SK-N-SH (cell line): ENCODE measurements at regions not wholly inside any gene's neighbourhood (a gene's known extent, or its start where the extent isn't known, plus 50 kb on each side); places are given as distances from the start of the nearest gene placed in this dataset.

ENCODE experiments used
- CTCF ChIA-PET: fragments of 300-600, 350-600 bp; formaldehyde crosslinking; extraction: SDS; loops from one replicate; lab custom pipeline; 2021; lab: Yijun Ruan, JAX
- POLR2A ChIA-PET: fragments of 350-600 bp; sonication (Branson Sonifier 250); formaldehyde crosslinking; extraction: SDS; loops from one replicate; lab custom pipeline; 2020; ENCODE audit warnings: antibody characterized with exemption, inconsistent platforms; lab: Yijun Ruan, JAX
- DNase-seq: peaks from one replicate; pipeline ENCODE4 v3.0.0; 2012
- H2AFZ ChIP-seq: fragments of 200-600 bp; sonication (generic); 2 replicates; pipeline ENCODE4 v1.8.1; 2016; ENCODE audit warnings: antibody characterized with exemption, mild to moderate bottlenecking, low read depth
- H3F3A ChIP-seq: fragments of 200-600 bp; sonication (generic); replicated peaks from 2 replicates; pipeline ENCODE3; 2016; ENCODE audit warnings: antibody characterized with exemption, mild to moderate bottlenecking; ENCODE audit not compliant: insufficient read depth
- H3K27ac ChIP-seq, 2 experiments: fragments of 200-500 bp in 1 of 2; fragments of 200-600 bp in 1 of 2; sonication (Bioruptor generic) in 1 of 2; sonication (generic), shearing (Covaris generic) in 1 of 2; 2 replicates each; pipeline versions ENCODE4 v1.5.1 to v1.6.1; 2014 to 2016; ENCODE audit warnings: low read depth in 2 of 2, inconsistent platforms in 1 of 2, low read length in 1 of 2, mild to moderate bottlenecking in 1 of 2, mixed read lengths in 1 of 2
- H3K27me3 ChIP-seq: fragments of 200-600 bp; sonication (generic), shearing (Covaris generic); 2 replicates; pipeline ENCODE4 v1.6.1; 2016; ENCODE audit warnings: mixed run types; ENCODE audit not compliant: insufficient read depth
- H3K36me3 ChIP-seq, 2 experiments: fragments of 200-500 bp in 1 of 2; fragments of 200-600 bp in 1 of 2; sonication (Bioruptor generic) in 1 of 2; sonication (generic) in 1 of 2; replicated peaks in 1 of 2; 2 replicates each; pipeline versions ENCODE3 to v1.5.1; 2014 to 2016; ENCODE audit warnings: low read length in 1 of 2, mild to moderate bottlenecking in 1 of 2; ENCODE audit not compliant: insufficient read depth in 2 of 2, control insufficient read depth in 1 of 2
- H3K4me1 ChIP-seq, 2 experiments: fragments of 200-500 bp in 1 of 2; fragments of 200-600 bp in 1 of 2; sonication (Bioruptor generic) in 1 of 2; sonication (generic), shearing (Covaris generic) in 1 of 2; 2 replicates each; pipeline versions ENCODE4 v1.5.1 to v1.6.1; 2014 to 2016; ENCODE audit warnings: low read depth in 1 of 2, low read length in 1 of 2, mixed run types in 1 of 2; ENCODE audit not compliant: insufficient read depth in 2 of 2, control insufficient read depth in 1 of 2
- H3K4me2 ChIP-seq: fragments of 200-600 bp; sonication (generic), shearing (Covaris generic); 2 replicates; pipeline ENCODE4 v1.6.1; 2017; ENCODE audit warnings: mixed run types
- H3K4me3 ChIP-seq, 2 experiments: fragments of 200-500 bp in 1 of 2; fragments of 200-600 bp in 1 of 2; sonication (Bioruptor generic) in 1 of 2; sonication (generic), shearing (Covaris generic) in 1 of 2; 2 replicates each; pipeline versions ENCODE4 v1.5.1 to v1.8.1; 2014 to 2016; ENCODE audit warnings: low read depth in 2 of 2, inconsistent platforms in 1 of 2, low read length in 1 of 2, mild to moderate bottlenecking in 1 of 2, mixed read lengths in 1 of 2, moderate library complexity in 1 of 2
- H3K79me2 ChIP-seq: fragments of 200-600 bp; sonication (generic); 2 replicates; pipeline ENCODE4 v1.8.1; 2017; ENCODE audit warnings: mild to moderate bottlenecking; ENCODE audit not compliant: insufficient read depth
- H3K9ac ChIP-seq: fragments of 200-600 bp; sonication (generic); 2 replicates; pipeline ENCODE4 v1.6.1; 2017; ENCODE audit warnings: mixed run types
- H3K9me2 ChIP-seq: fragments of 200-600 bp; sonication (generic); 2 replicates; pipeline ENCODE4 v1.6.1; 2017; ENCODE audit warnings: mixed run types
- H3K9me3 ChIP-seq: fragments of 200-600 bp; sonication (generic); 2 replicates; pipeline ENCODE4 v1.6.1; 2017; ENCODE audit warnings: mixed run types, mild to moderate bottlenecking, moderate library complexity
- H4K20me1 ChIP-seq: fragments of 200-600 bp; sonication (generic); 2 replicates; pipeline ENCODE4 v1.6.1; 2017; ENCODE audit warnings: mild to moderate bottlenecking, mixed run types; ENCODE audit not compliant: insufficient read depth
- EP300 ChIP-seq, 2 experiments: IDR thresholded peaks; 2 replicates each; pipeline versions ENCODE4 v1.4.0 to v1.6.1; 2012; ENCODE audit warnings: borderline replicate concordance in 1 of 2, low read depth in 1 of 2, low read length in 1 of 2
- FOSL2 ChIP-seq: IDR thresholded peaks from 2 replicates; pipeline ENCODE4 v1.4.0; 2012; ENCODE audit warnings: low read depth, mild to moderate bottlenecking, moderate library complexity, borderline replicate concordance
- GATA2 ChIP-seq: sonication (generic); formaldehyde crosslinking; IDR thresholded peaks from 2 replicates; pipeline ENCODE4 v1.5.0; 2020; ENCODE audit warnings: mild to moderate bottlenecking, missing genetic modification reagents
- MEF2A ChIP-seq: IDR thresholded peaks from 2 replicates; pipeline ENCODE4 v1.4.0; 2012; ENCODE audit warnings: low read depth, borderline replicate concordance
- POLR2AphosphoS5 ChIP-seq: IDR thresholded peaks from 2 replicates; pipeline ENCODE4 v1.6.1; 2012; ENCODE audit warnings: low read depth, low read length
- RXRA ChIP-seq: IDR thresholded peaks from 2 replicates; pipeline ENCODE4 v1.4.0; 2012; ENCODE audit warnings: low read depth, mild to moderate bottlenecking, borderline replicate concordance
- SMC3 ChIP-seq: IDR thresholded peaks from 2 replicates; pipeline ENCODE4 v1.6.1; 2012; ENCODE audit warnings: low read depth, low read length, improper control_type of control experiment
- TCF12 ChIP-seq: IDR thresholded peaks from 2 replicates; pipeline ENCODE4 v1.4.0; 2012
- YY1 ChIP-seq: IDR thresholded peaks from 2 replicates; pipeline ENCODE4 v1.4.0; 2012; ENCODE audit warnings: low read depth, mild to moderate bottlenecking
- WGBS: methylation state at CpG from one replicate; pipeline ENCODE4 v1.1.6; 2017; ENCODE audit warnings: low lambda C conversion rate; 5-methylcytosine and 5-hydroxymethylcytosine counted together
- TF ChIP-seq, protein P1 (sequence below): IDR thresholded peaks from 2 replicates; pipeline ENCODE4 v1.4.0; 2012; ENCODE audit warnings: low read depth, borderline replicate concordance
- TF ChIP-seq, protein P2 (sequence below): IDR thresholded peaks from 2 replicates; pipeline ENCODE4 v1.6.1; 2012; ENCODE audit warnings: mild to moderate bottlenecking, low read depth, low read length, moderate library complexity
- TF ChIP-seq, protein P3 (sequence below): fragments of 150-350 bp; IDR thresholded peaks from 2 replicates; pipeline ENCODE4 v1.6.1; 2017; ENCODE audit warnings: antibody characterized with exemption, low read length, low read depth, borderline replicate concordance
- TF ChIP-seq, protein P4 (sequence below): IDR thresholded peaks from 2 replicates; pipeline ENCODE4 v1.4.0; 2012; ENCODE audit warnings: low read depth, borderline replicate concordance

DNA sequence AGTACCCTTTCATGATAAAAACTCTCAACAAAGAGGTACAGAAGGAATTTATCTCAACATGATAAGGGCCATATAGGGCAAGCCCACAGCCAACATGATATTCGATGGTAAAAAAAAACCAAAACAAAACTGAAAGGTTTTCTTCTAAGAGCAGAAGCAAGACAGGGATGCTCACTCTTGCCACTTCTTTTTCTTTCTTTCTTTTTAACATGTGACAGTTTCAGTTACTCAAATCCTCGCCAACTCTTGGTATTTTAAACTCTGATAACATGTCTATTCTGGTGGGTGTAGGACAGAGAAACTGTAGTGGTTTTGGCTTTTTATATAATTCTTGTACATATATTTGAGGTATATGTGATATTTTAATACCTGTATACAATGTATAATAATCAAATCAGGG is 74.0 kb upstream of the NMNAT3 start:
- no peak for DNase-seq
- H3K9me2 ChIP-seq = no peaks in the 10 kb centered on the region
- no peak overlapping the region for H2AFZ ChIP-seq
- H3K4me2 ChIP-seq = no peak overlapping the region
- no peaks in the 10 kb centered on the region for H3F3A ChIP-seq
- no peaks in the 10 kb centered on the region for H4K20me1 ChIP-seq
- 8% methylated on average over 2 of the region's 2 CpGs for WGBS
- no peak overlapping the region for H3K9ac ChIP-seq
- no peaks in the 10 kb centered on the region for H3K27me3 ChIP-seq
- no peak for TF ChIP-seq FOSL2
- TF ChIP-seq, protein P1, sequence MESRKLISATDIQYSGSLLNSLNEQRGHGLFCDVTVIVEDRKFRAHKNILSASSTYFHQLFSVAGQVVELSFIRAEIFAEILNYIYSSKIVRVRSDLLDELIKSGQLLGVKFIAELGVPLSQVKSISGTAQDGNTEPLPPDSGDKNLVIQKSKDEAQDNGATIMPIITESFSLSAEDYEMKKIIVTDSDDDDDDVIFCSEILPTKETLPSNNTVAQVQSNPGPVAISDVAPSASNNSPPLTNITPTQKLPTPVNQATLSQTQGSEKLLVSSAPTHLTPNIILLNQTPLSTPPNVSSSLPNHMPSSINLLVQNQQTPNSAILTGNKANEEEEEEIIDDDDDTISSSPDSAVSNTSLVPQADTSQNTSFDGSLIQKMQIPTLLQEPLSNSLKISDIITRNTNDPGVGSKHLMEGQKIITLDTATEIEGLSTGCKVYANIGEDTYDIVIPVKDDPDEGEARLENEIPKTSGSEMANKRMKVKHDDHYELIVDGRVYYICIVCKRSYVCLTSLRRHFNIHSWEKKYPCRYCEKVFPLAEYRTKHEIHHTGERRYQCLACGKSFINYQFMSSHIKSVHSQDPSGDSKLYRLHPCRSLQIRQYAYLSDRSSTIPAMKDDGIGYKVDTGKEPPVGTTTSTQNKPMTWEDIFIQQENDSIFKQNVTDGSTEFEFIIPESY = no peak
- no peak for TF ChIP-seq RXRA
- TF ChIP-seq, protein P2, sequence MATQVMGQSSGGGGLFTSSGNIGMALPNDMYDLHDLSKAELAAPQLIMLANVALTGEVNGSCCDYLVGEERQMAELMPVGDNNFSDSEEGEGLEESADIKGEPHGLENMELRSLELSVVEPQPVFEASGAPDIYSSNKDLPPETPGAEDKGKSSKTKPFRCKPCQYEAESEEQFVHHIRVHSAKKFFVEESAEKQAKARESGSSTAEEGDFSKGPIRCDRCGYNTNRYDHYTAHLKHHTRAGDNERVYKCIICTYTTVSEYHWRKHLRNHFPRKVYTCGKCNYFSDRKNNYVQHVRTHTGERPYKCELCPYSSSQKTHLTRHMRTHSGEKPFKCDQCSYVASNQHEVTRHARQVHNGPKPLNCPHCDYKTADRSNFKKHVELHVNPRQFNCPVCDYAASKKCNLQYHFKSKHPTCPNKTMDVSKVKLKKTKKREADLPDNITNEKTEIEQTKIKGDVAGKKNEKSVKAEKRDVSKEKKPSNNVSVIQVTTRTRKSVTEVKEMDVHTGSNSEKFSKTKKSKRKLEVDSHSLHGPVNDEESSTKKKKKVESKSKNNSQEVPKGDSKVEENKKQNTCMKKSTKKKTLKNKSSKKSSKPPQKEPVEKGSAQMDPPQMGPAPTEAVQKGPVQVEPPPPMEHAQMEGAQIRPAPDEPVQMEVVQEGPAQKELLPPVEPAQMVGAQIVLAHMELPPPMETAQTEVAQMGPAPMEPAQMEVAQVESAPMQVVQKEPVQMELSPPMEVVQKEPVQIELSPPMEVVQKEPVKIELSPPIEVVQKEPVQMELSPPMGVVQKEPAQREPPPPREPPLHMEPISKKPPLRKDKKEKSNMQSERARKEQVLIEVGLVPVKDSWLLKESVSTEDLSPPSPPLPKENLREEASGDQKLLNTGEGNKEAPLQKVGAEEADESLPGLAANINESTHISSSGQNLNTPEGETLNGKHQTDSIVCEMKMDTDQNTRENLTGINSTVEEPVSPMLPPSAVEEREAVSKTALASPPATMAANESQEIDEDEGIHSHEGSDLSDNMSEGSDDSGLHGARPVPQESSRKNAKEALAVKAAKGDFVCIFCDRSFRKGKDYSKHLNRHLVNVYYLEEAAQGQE = no peak
- TF ChIP-seq SMC3 = no peak
- no peak for TF ChIP-seq MEF2A
- TF ChIP-seq POLR2AphosphoS5 = no peak
- no peak overlapping the region for H3K27ac ChIP-seq
- peaks cover 6% of the 10 kb centered on the region; the same call in 1 of the 2 replicates for H3K9me3 ChIP-seq
- ChIA-PET CTCF (no interaction called here), POLR2A (no interaction called here)
- H3K4me3 ChIP-seq = no peak overlapping the region
- H3K79me2 ChIP-seq = no peaks in the 10 kb centered on the region
- H3K4me1 ChIP-seq = no peaks in the 10 kb centered on the region
- H3K36me3 ChIP-seq = no peaks in the 10 kb centered on the region

DNA sequence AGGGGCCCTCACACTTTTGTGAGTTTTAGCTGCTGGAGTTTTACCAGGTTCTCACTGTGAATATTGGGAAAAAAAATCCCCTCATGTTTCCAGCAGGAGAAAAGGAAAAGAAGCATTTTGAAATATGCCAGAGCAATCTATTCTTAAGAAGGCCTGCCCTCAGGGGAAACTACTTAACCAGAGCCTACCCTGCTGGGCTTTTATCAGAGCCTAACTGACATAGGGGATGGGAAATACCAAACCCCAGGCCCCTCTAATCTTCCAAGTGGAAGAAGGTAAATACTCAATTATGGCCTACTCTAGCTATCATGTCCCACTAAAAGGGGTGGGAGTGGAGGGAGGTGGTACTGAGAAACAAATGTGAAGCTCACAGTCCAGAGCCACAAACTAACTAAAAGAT is 68.7 kb upstream of the NMNAT3 start:
- H3K9ac ChIP-seq = no peak overlapping the region
- no peak overlapping the region for H3K4me3 ChIP-seq
- H3K27ac ChIP-seq = no peak overlapping the region
- no peaks in the 10 kb centered on the region for H3K79me2 ChIP-seq
- H3K9me2 ChIP-seq = no peaks in the 10 kb centered on the region
- no peak overlapping the region for H3K4me2 ChIP-seq
- TF ChIP-seq GATA2 (CRISPR knock-in tag) = no peak
- TF ChIP-seq YY1 = no peak
- TF ChIP-seq, protein P2 = no peak
- TF ChIP-seq TCF12 = no peak
- TF ChIP-seq, protein P3, sequence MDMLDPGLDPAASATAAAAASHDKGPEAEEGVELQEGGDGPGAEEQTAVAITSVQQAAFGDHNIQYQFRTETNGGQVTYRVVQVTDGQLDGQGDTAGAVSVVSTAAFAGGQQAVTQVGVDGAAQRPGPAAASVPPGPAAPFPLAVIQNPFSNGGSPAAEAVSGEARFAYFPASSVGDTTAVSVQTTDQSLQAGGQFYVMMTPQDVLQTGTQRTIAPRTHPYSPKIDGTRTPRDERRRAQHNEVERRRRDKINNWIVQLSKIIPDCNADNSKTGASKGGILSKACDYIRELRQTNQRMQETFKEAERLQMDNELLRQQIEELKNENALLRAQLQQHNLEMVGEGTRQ = no peak
- TF ChIP-seq EP300 (IDR thresholded peaks at IDR 0.05; ENCODE audit: borderline replicate concordance in 1 of 2, low read depth in 1 of 2, low read length in 1 of 2) = no peak
- TF ChIP-seq, protein P1 = no peak
- TF ChIP-seq, protein P4, sequence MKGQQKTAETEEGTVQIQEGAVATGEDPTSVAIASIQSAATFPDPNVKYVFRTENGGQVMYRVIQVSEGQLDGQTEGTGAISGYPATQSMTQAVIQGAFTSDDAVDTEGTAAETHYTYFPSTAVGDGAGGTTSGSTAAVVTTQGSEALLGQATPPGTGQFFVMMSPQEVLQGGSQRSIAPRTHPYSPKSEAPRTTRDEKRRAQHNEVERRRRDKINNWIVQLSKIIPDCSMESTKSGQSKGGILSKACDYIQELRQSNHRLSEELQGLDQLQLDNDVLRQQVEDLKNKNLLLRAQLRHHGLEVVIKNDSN = no peak
- TF ChIP-seq, all 33 proteins: peak for 0
- no peak overlapping the region for H2AFZ ChIP-seq
- no peaks in the 10 kb centered on the region for H4K20me1 ChIP-seq
- ChIA-PET CTCF (interaction anchor here (1.0 to 1.2 kb wide), 3 partner anchors 10 to 184 kb away, joined by 3 read pairs; no protein-coding TSS in a partner anchor), POLR2A (no interaction called here)
- no peaks in the 10 kb centered on the region; a peak in 1 of 4 replicates for H3K4me1 ChIP-seq
- no peaks in the 10 kb centered on the region for H3K27me3 ChIP-seq
- DNase-seq = no peak
- no peaks in the 10 kb centered on the region for H3K36me3 ChIP-seq
- H3F3A ChIP-seq = no peaks in the 10 kb centered on the region
- peaks cover 6% of the 10 kb centered on the region; the same call in 1 of the 2 replicates for H3K9me3 ChIP-seq
